ENCODE measurements at regions not wholly inside any gene's neighbourhood (a gene's known extent, or its start where the extent isn't known, plus 50 kb on each side); places are given as distances from the start of the nearest gene placed in this dataset.

- Histone ChIP-seq H3K79me2 (ENCODE audit: insufficient read depth, low read length) (no peaks in the 10 kb centered on the region), H3K4me2 (ENCODE audit: low read depth, low read length, poor library complexity, severe bottlenecking) (no peak overlapping the region), H4K20me1 (ENCODE audit: low read depth, low read length) (no peaks in the 10 kb centered on the region), H3K4me3 (ENCODE audit: insufficient read depth, low read length, poor library complexity, severe bottlenecking) (no peak overlapping the region), H2AFZ (ENCODE audit: low read depth, low read length, severe bottlenecking) (no peak overlapping the region), H3K27me3 (ENCODE audit: low read length) (no peaks in the 10 kb centered on the region), H3K27ac (ENCODE audit: low read depth, low read length) (no peak overlapping the region), H3K9me3 (ENCODE audit: insufficient read depth, low read length) (no peaks in the 10 kb centered on the region), H3F3A (ENCODE audit: insufficient read depth) (no peaks in the 10 kb centered on the region), H3K36me3 (ENCODE audit: low read length) (no peaks in the 10 kb centered on the region), H3K9ac (ENCODE audit: low read length) (no peak overlapping the region), H3K9me2 (replicated peaks; ENCODE audit: insufficient read depth, low read length) (no peaks in the 10 kb centered on the region)
- TF ChIP-seq EZH2phosphoT487 (conservative IDR thresholded peaks at IDR 0.05; ENCODE audit: low read length) (no peak), CTCF (IDR thresholded peaks at IDR 0.05; ENCODE audit: insufficient read depth, low read length, poor library complexity, severe bottlenecking) (no peak)
Measured at GRCh38 chr4:44046491-44046890, 402.1 kb downstream of the KCTD8 start.

GRCh38 chr4:44056721-44057151, 391.9 kb downstream of the KCTD8 start:
- H3K36me3 ChIP-seq (ENCODE audit: low read length) = no peaks in the 10 kb centered on the region
- no peak for TF ChIP-seq CTCF (IDR thresholded peaks at IDR 0.05; ENCODE audit: insufficient read depth, low read length, poor library complexity, severe bottlenecking)
- TF ChIP-seq EZH2phosphoT487 (conservative IDR thresholded peaks at IDR 0.05; ENCODE audit: low read length) = no peak
- no peaks in the 10 kb centered on the region for H3K79me2 ChIP-seq (ENCODE audit: insufficient read depth, low read length)
- no peak overlapping the region for H3K27ac ChIP-seq (ENCODE audit: low read depth, low read length)
- no peak overlapping the region for H3K9ac ChIP-seq (ENCODE audit: low read length)
- H3K27me3 ChIP-seq (ENCODE audit: low read length) = no peaks in the 10 kb centered on the region
- no peak overlapping the region for H3K4me3 ChIP-seq (ENCODE audit: insufficient read depth, low read length, poor library complexity, severe bottlenecking)
- no peaks in the 10 kb centered on the region for H4K20me1 ChIP-seq (ENCODE audit: low read depth, low read length)
- no peaks in the 10 kb centered on the region for H3K9me3 ChIP-seq (ENCODE audit: insufficient read depth, low read length)
- no peak overlapping the region for H3K4me2 ChIP-seq (ENCODE audit: low read depth, low read length, poor library complexity, severe bottlenecking)
- H2AFZ ChIP-seq (ENCODE audit: low read depth, low read length, severe bottlenecking) = no peak overlapping the region
- H3K9me2 ChIP-seq (replicated peaks; ENCODE audit: insufficient read depth, low read length) = no peaks in the 10 kb centered on the region
- H3F3A ChIP-seq (ENCODE audit: insufficient read depth) = no peaks in the 10 kb centered on the region

- H3K36me3 ChIP-seq (ENCODE audit: low read length) = no peaks in the 10 kb centered on the region
Measured at GRCh38 chr4:44070843-44071242, 377.8 kb downstream of the KCTD8 start.

More at GRCh38 chr4:44070843-44071242, 377.8 kb downstream of the KCTD8 start:
- no peak overlapping the region for H3K4me3 ChIP-seq (ENCODE audit: insufficient read depth, low read length, poor library complexity, severe bottlenecking)
- TF ChIP-seq CTCF (IDR thresholded peaks at IDR 0.05; ENCODE audit: insufficient read depth, low read length, poor library complexity, severe bottlenecking) (no peak), EZH2phosphoT487 (conservative IDR thresholded peaks at IDR 0.05; ENCODE audit: low read length) (no peak)
- no peaks in the 10 kb centered on the region for H3F3A ChIP-seq (ENCODE audit: insufficient read depth)
- no peaks in the 10 kb centered on the region for H3K9me3 ChIP-seq (ENCODE audit: insufficient read depth, low read length)
- H3K9me2 ChIP-seq (replicated peaks; ENCODE audit: insufficient read depth, low read length) = no peaks in the 10 kb centered on the region; the same call in 1 of the 2 replicates
- no peaks in the 10 kb centered on the region for H3K79me2 ChIP-seq (ENCODE audit: insufficient read depth, low read length)
- no peak overlapping the region for H2AFZ ChIP-seq (ENCODE audit: low read depth, low read length, severe bottlenecking)
- H3K4me2 ChIP-seq (ENCODE audit: low read depth, low read length, poor library complexity, severe bottlenecking) = no peak overlapping the region
- no peaks in the 10 kb centered on the region for H3K27me3 ChIP-seq (ENCODE audit: low read length)
- no peak overlapping the region for H3K27ac ChIP-seq (ENCODE audit: low read depth, low read length)
- no peaks in the 10 kb centered on the region for H4K20me1 ChIP-seq (ENCODE audit: low read depth, low read length)
- no peak overlapping the region for H3K9ac ChIP-seq (ENCODE audit: low read length)

Data from SU-DHL-6 (cell line).